ENCODE measurements at regions not wholly inside any gene's neighbourhood (a gene's known extent, or its start where the extent isn't known, plus 50 kb on each side); places are given as distances from the start of the nearest gene placed in this dataset.

- no peak for DNase-seq
Measured at GRCh38 chr3:117417411-117417810, 707.8 kb downstream of the TUSC7 start.

GRCh38 chr3:117427081-117427480 lies 717.5 kb downstream of the TUSC7 start:
- no peak for DNase-seq

- DNase-seq, result no peak
Measured at GRCh38 chr3:117433427-117433826, 723.8 kb downstream of the TUSC7 start.

- no peak for DNase-seq
Measured at GRCh38 chr3:117434661-117435412, 725.3 kb downstream of the TUSC7 start.

- DNase-seq, result no peak
Measured at GRCh38 chr3:117435506-117435905, 725.9 kb downstream of the TUSC7 start.

- no peak for DNase-seq
Measured at GRCh38 chr3:117439812-117440211, 730.2 kb downstream of the TUSC7 start.

GRCh38 chr3:117441851-117442250 lies 732.3 kb downstream of the TUSC7 start:
- DNase-seq, result no peak

GRCh38 chr3:117442566-117442965 lies 733.0 kb downstream of the TUSC7 start:
- no peak for DNase-seq

- no peak for DNase-seq
Measured at GRCh38 chr3:117443014-117443413, 733.4 kb downstream of the TUSC7 start.

- no peak for DNase-seq
Measured at GRCh38 chr3:117444175-117444574, 734.6 kb downstream of the TUSC7 start.

GRCh38 chr3:117447419-117447818 lies 737.8 kb downstream of the TUSC7 start:
- no peak for DNase-seq

GRCh38 chr3:117450026-117450425 lies 740.4 kb downstream of the TUSC7 start:
- DNase-seq, result no peak

GRCh38 chr3:117454254-117454653 lies 744.7 kb downstream of the TUSC7 start:
- DNase-seq, result no peak

- no peak for DNase-seq
Measured at GRCh38 chr3:117454908-117455307, 745.3 kb downstream of the TUSC7 start.

GRCh38 chr3:117455782-117456181 lies 746.2 kb downstream of the TUSC7 start:
- DNase-seq, result no peak

- no peak for DNase-seq
Measured at GRCh38 chr3:117463276-117464115, 753.9 kb downstream of the TUSC7 start.

GRCh38 chr3:117471831-117472230 lies 762.3 kb downstream of the TUSC7 start:
- no peak for DNase-seq

GRCh38 chr3:117473981-117474538 lies 764.5 kb downstream of the TUSC7 start:
- no peak for DNase-seq

GRCh38 chr3:117476572-117476971 lies 767.0 kb downstream of the TUSC7 start:
- DNase-seq, result no peak

GRCh38 chr3:117477214-117477755 lies 767.7 kb downstream of the TUSC7 start:
- no peak for DNase-seq

GRCh38 chr3:117479095-117479494 lies 769.5 kb downstream of the TUSC7 start:
- DNase-seq, result no peak

GRCh38 chr3:117480525-117480924 lies 770.9 kb downstream of the TUSC7 start:
- no peak for DNase-seq

GRCh38 chr3:117480972-117481371 lies 771.4 kb downstream of the TUSC7 start:
- DNase-seq, result no peak

GRCh38 chr3:117483839-117484238 lies 774.3 kb downstream of the TUSC7 start:
- DNase-seq, result no peak

All from activated CD8-positive, alpha-beta memory T cell treated with anti-CD3 and anti-CD28 coated beads for 24 hours (primary cell).